ENCODE measurements at regions not wholly inside any gene's neighbourhood (a gene's known extent, or its start where the extent isn't known, plus 50 kb on each side); places are given as distances from the start of the nearest gene placed in this dataset.

GRCh38 chr6:43963877-43964658 lies 163.2 kb downstream of the MRPL14 start:
- intact Hi-C loops (cut with DNase I) = loop anchor here in 1 of 3 donors (10.0 kb wide), 1 partner anchor 111 kb away; no protein-coding TSS in a partner anchor
- ATAC-seq (no peak), DNase-seq (no peak), FAIRE-seq (peak; percentile 100)
- H3K27me3 ChIP-seq = no peaks in the 10 kb centered on the region
- no peak overlapping the region for H3K27ac ChIP-seq
- WGBS, 2 donors = 74 to 81% methylated on average over 6 of the region's 6 CpGs
- no peaks in the 10 kb centered on the region for H3K4me1 ChIP-seq
- H3K9me3 ChIP-seq = no peaks in the 10 kb centered on the region
- no peaks in the 10 kb centered on the region for H3K36me3 ChIP-seq
- H3K4me3 ChIP-seq = no peak overlapping the region
- no peak for TF ChIP-seq CTCF (IDR thresholded peaks at IDR 0.05)

GRCh38 chr6:43963203-43963602 lies 164.0 kb downstream of the MRPL14 start:
- H3K4me3 ChIP-seq = no peak overlapping the region
- H3K4me1 ChIP-seq = no peaks in the 10 kb centered on the region
- no peak for TF ChIP-seq CTCF (IDR thresholded peaks at IDR 0.05)
- 91 to 97% methylated on average over 1 of the region's 1 CpG for WGBS, 2 donors
- H3K36me3 ChIP-seq = no peaks in the 10 kb centered on the region
- intact Hi-C loops (cut with DNase I) = loop anchor here in 1 of 3 donors (10.0 kb wide), 1 partner anchor 112 kb away; no protein-coding TSS in a partner anchor
- DNase-seq = peak in 1 of 6 donors; percentile 7
- H3K27ac ChIP-seq = no peak overlapping the region
- H3K9me3 ChIP-seq = no peaks in the 10 kb centered on the region
- ATAC-seq = no peak
- FAIRE-seq = no peak
- H3K27me3 ChIP-seq = no peaks in the 10 kb centered on the region

DNA sequence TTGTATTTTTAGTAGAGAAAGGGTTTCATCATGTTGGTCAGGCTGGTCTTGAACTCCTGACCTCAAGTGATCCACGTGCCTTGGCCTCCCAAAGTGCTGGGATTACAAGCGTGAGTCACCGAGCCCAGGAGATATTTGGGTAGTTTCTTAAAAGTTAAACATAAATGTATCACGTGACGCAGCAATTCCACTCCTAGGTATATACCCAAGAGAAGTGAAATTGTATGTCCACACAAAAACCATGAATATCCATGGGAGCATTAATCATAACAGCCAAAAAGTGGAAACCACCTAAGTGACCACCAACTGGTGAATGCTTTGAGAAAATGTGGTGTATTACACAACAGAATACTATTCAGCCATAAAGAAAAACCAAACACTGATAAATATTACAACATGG lies 164.8 kb downstream of the MRPL14 start:
- Histone ChIP-seq H3K27me3 (no peaks in the 10 kb centered on the region), H3K27ac (no peak overlapping the region), H3K36me3 (no peaks in the 10 kb centered on the region), H3K4me1 (no peaks in the 10 kb centered on the region), H3K9me3 (no peaks in the 10 kb centered on the region), H3K4me3 (no peak overlapping the region)
- no peak for TF ChIP-seq CTCF (IDR thresholded peaks at IDR 0.05)
- intact Hi-C loops (cut with DNase I) = loop anchor here in 1 of 3 donors (10.0 kb wide), 1 partner anchor 112 kb away; no protein-coding TSS in a partner anchor
- DNase-seq (no peak), FAIRE-seq (no peak), ATAC-seq (no peak)
- 95 to 97% methylated on average over 5 of the region's 5 CpGs for WGBS, 2 donors

DNA sequence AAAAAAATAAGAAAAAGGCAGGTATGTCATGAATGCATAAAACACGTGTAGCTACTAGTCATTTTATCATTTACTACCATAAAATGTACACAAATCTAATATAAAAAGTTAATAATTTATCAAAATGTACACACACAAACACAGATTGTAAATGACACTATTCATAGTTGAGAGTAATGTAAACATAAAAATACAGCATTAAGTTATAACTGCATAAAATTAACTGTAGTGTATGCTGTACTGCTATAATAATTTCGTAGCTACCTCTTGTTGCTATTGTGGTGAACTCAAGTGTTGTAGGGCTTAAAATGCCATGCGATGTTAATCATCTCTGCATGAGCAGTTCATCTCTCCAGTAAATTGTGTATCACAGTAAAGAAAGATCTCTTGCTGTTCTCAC lies 170.0 kb downstream of the MRPL14 start:
- Histone ChIP-seq H3K4me1 (no peaks in the 10 kb centered on the region), H3K9me3 (no peaks in the 10 kb centered on the region), H3K36me3 (no peaks in the 10 kb centered on the region), H3K27ac (no peak overlapping the region), H3K27me3 (no peaks in the 10 kb centered on the region), H3K4me3 (no peak overlapping the region)
- TF ChIP-seq CTCF (IDR thresholded peaks at IDR 0.05) = no peak
- no peak for ATAC-seq
- intact Hi-C loops (cut with DNase I) = loop anchor here in 1 of 3 donors (10.0 kb wide), 1 partner anchor 192 kb away; no protein-coding TSS in a partner anchor
- no peak for DNase-seq
- WGBS, 2 donors = 49 to 61% methylated on average over 3 of the region's 3 CpGs
- FAIRE-seq = no peak

DNA sequence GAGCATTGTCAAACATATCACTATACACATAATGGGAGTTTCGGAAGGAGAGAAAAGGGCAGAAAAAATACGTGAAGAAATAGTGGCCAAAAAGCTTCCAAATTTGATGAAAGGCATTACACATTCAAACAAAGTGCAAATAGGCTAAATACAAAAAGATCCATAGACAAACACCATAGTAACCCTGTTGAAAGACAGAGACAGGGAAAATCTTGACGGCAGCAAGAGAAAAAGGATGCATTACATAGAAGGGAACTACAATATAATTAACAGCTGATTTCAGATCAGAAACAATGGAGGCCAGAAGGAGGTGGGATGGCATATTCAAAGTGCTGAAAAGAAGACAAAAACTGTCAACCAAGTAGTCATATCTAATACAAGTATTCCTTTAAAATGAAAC lies 170.8 kb downstream of the MRPL14 start:
- Histone ChIP-seq H3K27ac (no peak overlapping the region), H3K4me1 (no peaks in the 10 kb centered on the region), H3K27me3 (no peaks in the 10 kb centered on the region), H3K36me3 (no peaks in the 10 kb centered on the region), H3K4me3 (no peak overlapping the region), H3K9me3 (no peaks in the 10 kb centered on the region)
- FAIRE-seq = no peak
- TF ChIP-seq CTCF (IDR thresholded peaks at IDR 0.05) = no peak
- intact Hi-C loops (cut with DNase I) = loop anchor here in 1 of 3 donors (10.0 kb wide), 1 partner anchor 192 kb away; no protein-coding TSS in a partner anchor
- WGBS, 2 donors = 98 to 99% methylated on average over 3 of the region's 3 CpGs
- no peak for DNase-seq
- ATAC-seq = no peak

Measured in pancreas (tissue), 10 donors.